ENCODE measurements at regions not wholly inside any gene's neighbourhood (a gene's known extent, or its start where the extent isn't known, plus 50 kb on each side); places are given as distances from the start of the nearest gene placed in this dataset.

DNA sequence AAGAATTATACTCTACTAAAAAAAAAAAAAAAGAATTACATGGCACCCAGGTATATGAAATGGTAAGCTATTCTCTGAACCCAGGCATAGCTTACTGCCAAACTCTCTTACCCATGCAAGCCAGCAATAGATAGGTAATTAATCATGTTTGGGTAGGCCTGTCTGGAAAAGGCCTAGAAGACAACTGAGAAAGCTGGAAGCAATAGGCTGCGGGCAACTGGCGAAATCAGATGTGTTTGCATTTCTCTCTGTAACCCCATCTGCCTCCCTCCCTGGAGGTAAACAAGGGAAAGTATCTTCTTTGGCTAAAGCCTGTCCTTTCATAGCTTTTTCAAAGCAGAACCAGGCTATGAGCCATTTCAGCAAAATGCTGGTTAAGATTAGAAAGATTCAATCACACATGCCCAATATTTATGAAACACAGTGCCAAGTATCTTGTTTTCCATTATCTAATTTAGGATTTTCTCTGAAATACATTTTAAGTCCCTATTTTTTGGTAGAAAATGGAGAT is 934.8 kb upstream of the DDX18 start:
- TF ChIP-seq SUZ12 (IDR thresholded peaks at IDR 0.05) (no peak), BHLHE40 (IDR thresholded peaks at IDR 0.05; ENCODE audit: borderline replicate concordance) (no peak), TARDBP (IDR thresholded peaks at IDR 0.05) (no peak), HDGF (IDR thresholded peaks at IDR 0.05; ENCODE audit: borderline replicate concordance) (no peak), L3MBTL2 (conservative IDR thresholded peaks at IDR 0.05) (no peak), FOXM1 (IDR thresholded peaks at IDR 0.05; ENCODE audit: borderline replicate concordance) (no peak)

Measured in HEK293T (cell line).